ENCODE measurements at regions not wholly inside any gene's neighbourhood (a gene's known extent, or its start where the extent isn't known, plus 50 kb on each side); places are given as distances from the start of the nearest gene placed in this dataset.
"Not testable (repeated sequence)": the region's sequence is repeated elsewhere in the genome, so short reads cannot be mapped to it uniquely, and the experiment has no call there.

GRCh38 chr13:78867655-78868054, 208.7 kb upstream of the OBI1 start:
- no peak for DNase-seq (ENCODE audit: low read depth)

DNA sequence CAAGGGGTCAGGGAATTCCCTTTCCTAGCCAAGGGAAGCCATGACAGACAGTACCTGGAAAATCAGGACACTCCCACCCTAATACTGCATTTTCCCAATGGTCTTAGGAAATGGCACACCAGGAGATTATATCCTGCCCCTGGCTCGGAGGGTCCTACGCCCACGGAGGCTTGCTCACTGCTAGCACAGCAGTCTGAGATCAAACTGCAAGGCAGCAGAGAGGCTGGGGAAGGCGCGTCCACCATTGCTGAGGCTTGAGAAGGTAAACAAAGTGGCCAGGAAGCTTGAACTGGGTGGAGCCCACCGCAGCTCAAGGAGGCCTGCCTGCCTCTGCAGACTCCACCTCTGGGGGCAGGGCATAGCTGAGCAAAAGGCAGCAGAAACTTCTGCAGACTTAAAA, 207.1 kb upstream of the OBI1 start:
- not testable (repeated sequence) for DNase-seq (ENCODE audit: low read depth)

- no peak for DNase-seq (ENCODE audit: low read depth)
Observed at GRCh38 chr13:78862446-78862845, 203.5 kb upstream of the OBI1 start.

GRCh38 chr13:78852709-78853108, 193.8 kb upstream of the OBI1 start:
- DNase-seq (ENCODE audit: low read depth): no peak

DNA sequence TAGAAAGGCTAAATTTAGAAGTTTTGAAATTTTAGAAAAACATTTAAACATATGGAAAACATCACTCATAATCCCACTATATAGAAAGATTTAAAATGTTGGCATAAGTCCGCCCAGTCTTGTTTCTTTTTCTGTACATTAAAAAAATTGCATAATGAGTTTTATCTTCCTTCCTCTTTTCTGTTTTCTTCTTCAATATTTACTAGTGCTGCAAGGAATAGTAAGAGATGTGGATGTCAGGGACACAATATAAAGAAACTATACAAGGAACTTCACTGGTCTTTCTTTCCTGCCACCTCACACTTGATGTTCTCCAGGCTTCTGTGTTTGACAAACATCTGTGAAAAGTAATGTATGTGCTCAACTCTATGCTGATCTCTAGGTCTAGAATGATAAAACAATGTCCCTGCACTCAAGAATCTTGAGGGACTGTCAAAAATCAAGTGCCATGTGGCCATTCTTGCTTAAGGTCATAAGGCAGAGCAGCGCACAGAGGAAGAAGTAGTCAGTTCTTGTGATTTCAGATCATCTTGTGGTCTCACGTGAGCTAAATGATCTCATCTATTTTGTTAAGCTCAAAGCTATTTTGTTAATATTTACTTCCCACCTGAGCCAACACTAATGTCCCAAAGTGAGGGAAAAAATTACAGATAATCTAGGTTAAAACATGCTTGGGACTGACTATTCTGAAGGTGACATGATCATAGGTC, 186.9 kb upstream of the OBI1 start:
- no peak for DNase-seq (ENCODE audit: low read depth)

GRCh38 chr13:78844106-78844505, 185.2 kb upstream of the OBI1 start:
- no peak for DNase-seq (ENCODE audit: low read depth)

- no peak for DNase-seq (ENCODE audit: low read depth)
Observed at GRCh38 chr13:78841358-78841963, 182.5 kb upstream of the OBI1 start.

- DNase-seq (ENCODE audit: low read depth): no peak
Observed at GRCh38 chr13:78836238-78836784, 177.4 kb upstream of the OBI1 start.

GRCh38 chr13:78832461-78832860, 173.5 kb upstream of the OBI1 start:
- no peak for DNase-seq (ENCODE audit: low read depth)

- no peak for DNase-seq (ENCODE audit: low read depth)
Observed at GRCh38 chr13:78830508-78830907, 171.6 kb upstream of the OBI1 start.

GRCh38 chr13:78829821-78830220, 170.9 kb upstream of the OBI1 start:
- no peak for DNase-seq (ENCODE audit: low read depth)

- DNase-seq (ENCODE audit: low read depth): no peak
Observed at GRCh38 chr13:78827471-78827870, 168.5 kb upstream of the OBI1 start.

- DNase-seq (ENCODE audit: low read depth): no peak
Observed at GRCh38 chr13:78826936-78827335, 168.0 kb upstream of the OBI1 start.

DNA sequence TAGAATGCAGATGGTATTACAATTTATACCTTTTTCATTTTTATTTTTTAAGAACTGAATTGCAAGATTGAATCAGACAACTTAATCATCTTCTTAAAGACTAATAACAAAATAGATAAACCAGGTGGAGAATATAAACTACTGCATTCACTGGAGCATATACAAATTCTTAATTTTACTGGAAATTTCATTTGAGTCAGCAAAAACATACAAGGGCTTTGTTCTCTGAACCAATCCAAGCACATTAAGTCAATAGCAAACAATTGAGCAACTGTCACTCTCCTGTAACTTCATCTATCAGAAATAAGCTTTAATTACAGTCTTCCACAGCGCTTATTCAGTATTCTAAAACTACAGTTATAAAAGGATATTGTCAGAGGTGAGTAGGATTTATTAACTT, 167.4 kb upstream of the OBI1 start:
- DNase-seq (ENCODE audit: low read depth): no peak

DNA sequence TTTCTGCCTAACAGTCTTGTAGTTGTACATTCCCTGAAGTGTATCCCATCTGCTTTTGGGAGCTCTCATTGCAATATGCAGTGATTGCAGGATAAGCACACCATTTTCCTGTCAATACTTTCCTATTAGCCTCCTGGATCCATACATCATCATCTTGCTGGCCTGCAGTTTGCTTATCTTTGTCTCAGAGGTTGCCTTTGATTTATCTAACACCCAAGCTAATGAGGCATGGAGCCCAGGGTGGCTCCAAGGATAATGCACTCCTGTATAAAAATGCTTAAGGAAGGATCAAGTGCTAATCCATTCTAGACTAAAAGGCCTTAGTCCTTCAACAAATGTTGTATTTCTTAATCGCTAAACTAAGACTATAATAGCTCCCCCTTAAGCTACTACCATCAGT, 161.6 kb upstream of the OBI1 start:
- no peak for DNase-seq (ENCODE audit: low read depth)

DNA sequence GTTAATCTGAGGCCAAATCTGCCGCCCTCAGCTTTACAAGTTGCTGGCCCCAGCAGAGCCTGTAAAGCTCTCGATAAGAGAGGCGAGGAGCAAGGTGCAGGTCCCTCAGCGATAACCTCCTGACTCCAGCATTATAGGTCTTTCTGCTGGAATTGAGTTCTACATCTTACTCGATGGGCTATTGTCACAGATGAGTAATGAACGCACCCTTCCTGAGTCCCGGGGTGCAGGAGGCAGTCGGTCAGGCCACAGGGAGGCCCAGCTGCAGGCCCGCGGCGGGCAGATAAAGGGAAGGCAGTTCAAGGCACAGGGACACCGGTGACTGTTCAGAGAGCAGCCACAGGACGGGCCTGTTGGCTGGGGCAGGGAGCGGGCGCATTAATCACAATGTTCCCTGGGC, 157.6 kb upstream of the OBI1 start:
- no peak for DNase-seq (ENCODE audit: low read depth)

DNA sequence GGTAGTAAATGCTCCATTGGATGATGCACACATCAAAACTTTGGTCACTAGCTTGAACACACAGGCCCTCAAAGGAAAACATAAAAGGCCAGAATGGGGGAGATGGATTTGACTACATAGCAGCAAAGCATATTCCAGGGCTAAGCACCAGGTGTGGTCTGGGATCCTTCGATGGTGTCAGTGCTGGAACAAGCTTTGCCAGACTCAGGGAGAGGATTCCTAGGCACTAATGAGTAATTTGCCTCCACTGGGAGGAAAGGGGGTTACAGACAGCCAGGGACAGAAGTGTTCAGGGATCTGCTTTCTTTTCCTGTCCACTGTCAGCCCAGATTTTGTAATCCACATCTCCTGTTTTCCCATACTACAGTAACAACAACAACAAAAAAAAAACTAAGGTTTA, 157.2 kb upstream of the OBI1 start:
- DNase-seq (ENCODE audit: low read depth): no peak

DNA sequence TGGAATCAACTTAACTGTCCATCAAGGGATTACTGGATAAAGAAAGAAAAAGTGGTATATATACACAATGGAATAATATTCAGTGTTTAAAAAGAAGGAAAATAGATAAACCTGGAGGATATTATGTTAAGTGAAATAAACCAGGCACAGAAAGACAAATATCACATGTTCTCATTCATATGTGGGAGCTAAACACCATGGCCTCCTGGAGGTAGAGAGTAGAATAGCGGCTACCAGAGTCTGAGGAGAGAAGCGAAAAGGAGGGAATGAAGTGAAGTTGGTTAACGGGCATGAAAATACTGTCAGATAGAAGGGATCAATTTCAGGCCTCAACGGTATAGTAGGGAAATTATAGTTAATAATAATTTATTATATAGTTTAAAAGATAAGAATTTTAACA, 147.5 kb upstream of the OBI1 start:
- no peak for DNase-seq (ENCODE audit: low read depth)

DNA sequence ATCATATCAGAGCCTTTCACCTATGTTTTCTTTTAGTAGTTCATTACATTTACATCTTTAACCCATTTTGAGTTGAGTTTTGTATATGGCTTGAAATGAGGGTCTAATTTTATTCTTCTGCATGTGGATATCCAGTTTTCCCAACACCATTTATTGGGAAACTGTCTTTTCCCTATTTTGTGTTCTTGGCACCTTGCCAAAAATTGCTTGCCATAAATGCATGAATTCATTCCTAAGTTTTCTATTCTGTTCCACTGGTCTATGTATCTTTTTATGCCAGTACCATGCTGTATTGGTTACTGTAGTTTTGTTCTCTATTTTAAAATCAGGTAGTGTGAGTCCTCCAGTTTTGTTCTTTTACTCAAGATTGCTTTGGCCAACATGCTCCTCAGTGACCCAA, 144.0 kb upstream of the OBI1 start:
- no peak for DNase-seq (ENCODE audit: low read depth)

DNA sequence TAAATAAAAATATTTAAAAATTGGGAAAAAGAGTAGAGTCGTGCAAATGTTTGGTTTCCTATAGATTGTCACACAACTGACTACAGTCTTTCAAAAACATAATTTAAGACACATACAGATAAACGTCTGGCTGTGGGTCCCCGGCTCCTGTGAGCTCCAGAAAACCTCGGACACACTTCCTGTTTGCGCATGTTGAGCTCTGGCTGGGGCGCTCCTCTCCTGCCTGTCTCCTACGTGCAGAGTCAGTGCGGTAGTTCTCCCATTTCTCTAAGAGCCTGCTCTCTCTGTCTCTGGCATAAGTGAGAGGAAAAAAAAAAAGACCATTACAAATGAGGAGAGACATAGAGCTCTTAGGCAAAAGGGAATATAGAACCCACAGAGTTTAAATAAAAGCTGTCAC, 128.2 kb upstream of the OBI1 start:
- DNase-seq (ENCODE audit: low read depth): no peak

DNA sequence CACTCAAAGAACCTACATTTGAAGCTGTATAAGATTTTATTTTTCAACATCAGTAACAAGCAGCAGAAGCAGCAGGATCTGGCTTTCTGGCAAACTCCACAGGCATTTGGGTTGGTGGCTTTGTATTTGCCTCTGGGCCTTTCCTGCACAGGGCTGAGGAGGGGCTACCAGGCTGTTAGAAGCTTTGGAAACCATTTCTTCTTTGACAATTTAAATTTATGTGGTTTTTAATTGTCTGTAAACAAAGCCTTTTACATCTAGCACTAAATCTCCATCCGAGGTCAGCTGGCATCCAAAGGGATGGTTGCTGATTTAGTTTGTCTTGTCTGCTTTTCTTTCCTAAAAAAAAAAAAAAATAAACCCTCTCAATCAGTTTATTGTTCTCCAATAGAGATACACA, 127.5 kb upstream of the OBI1 start:
- no peak for DNase-seq (ENCODE audit: low read depth)

GRCh38 chr13:78785764-78786163, 126.8 kb upstream of the OBI1 start:
- no peak for DNase-seq (ENCODE audit: low read depth)

DNA sequence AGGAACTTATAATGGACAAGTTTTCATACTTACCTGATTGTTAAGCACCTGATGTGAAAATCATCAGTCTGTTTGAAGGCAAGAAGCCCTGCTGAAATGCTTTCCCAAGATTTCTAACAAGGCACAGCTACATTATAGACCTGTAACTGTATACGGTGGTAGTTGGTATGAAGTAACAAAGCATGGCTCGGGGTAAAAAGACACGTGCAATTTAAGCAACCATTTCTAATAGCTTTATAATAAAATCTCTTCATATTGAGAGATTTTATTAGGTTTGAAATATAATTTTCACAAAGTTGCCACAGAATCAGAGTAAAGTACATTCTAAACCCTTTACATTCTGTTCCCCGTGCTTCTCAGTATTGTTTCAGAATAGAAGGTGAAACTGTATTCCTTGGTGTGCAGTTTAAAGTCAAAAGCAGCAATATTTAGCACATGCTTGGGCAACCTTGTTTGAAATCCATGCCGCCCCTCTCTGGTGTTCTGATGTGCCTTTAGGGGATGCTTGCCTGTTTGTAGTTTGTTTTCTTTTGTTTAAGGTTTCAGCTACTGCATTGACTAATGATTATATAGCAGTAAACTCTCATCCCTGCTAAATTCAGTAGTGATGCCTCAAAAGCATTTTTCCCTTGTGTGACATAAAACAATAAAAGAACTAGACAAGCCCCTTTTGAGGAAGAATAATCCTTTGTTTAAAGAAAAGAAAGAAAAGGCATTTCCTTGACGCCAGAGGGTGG, 125.2 kb upstream of the OBI1 start:
- DNase-seq (ENCODE audit: low read depth): no peak
